C4-2B (cell line): ENCODE measurements at regions not wholly inside any gene's neighbourhood (a gene's known extent, or its start where the extent isn't known, plus 50 kb on each side); places are given as distances from the start of the nearest gene placed in this dataset.

Experiments
- ZFX ChIP-seq: fragments of 450-650 bp; IDR thresholded peaks from 2 replicates; pipeline ENCODE4 v1.6.1; 2017
- TF ChIP-seq, protein P1 (sequence below): fragments of 450-650 bp; conservative IDR thresholded peaks from 2 replicates; pipeline ENCODE4 v1.5.1; 2017; ENCODE audit warnings: mild to moderate bottlenecking

DNA sequence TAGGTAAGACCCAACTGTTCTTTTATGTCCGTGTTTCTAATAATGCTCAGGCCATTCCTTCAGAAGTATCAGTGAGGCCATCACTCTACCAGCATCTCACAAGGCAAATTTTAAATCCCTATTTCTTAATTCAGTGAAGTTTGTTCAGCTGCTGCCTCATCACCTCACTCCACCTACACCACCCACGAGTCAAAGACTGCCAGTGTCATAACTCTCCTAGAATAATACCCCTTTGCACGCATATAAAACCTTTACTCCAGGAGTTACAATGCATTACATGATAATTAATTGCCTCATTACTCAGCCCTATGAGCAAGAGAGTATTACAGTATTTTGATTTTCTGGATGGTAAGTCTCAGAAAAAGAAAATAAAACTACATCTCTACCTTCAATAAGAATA is 793.6 kb downstream of the TFAP2A start:
- TF ChIP-seq, protein P1, sequence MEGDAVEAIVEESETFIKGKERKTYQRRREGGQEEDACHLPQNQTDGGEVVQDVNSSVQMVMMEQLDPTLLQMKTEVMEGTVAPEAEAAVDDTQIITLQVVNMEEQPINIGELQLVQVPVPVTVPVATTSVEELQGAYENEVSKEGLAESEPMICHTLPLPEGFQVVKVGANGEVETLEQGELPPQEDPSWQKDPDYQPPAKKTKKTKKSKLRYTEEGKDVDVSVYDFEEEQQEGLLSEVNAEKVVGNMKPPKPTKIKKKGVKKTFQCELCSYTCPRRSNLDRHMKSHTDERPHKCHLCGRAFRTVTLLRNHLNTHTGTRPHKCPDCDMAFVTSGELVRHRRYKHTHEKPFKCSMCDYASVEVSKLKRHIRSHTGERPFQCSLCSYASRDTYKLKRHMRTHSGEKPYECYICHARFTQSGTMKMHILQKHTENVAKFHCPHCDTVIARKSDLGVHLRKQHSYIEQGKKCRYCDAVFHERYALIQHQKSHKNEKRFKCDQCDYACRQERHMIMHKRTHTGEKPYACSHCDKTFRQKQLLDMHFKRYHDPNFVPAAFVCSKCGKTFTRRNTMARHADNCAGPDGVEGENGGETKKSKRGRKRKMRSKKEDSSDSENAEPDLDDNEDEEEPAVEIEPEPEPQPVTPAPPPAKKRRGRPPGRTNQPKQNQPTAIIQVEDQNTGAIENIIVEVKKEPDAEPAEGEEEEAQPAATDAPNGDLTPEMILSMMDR: no peak
- TF ChIP-seq ZFX: no peak
